ENCODE measurements at regions not wholly inside any gene's neighbourhood (a gene's known extent, or its start where the extent isn't known, plus 50 kb on each side); places are given as distances from the start of the nearest gene placed in this dataset.

- TF ChIP-seq CTCF (conservative IDR thresholded peaks at IDR 0.05; ENCODE audit: low read depth, low read length) (no peak), EZH2phosphoT487 (IDR thresholded peaks at IDR 0.05; ENCODE audit: borderline replicate concordance, low read length) (no peak), EZH2 (IDR thresholded peaks at IDR 0.05; ENCODE audit: low read length, unreplicated experiment) (no peak)
- Histone ChIP-seq H3K79me2 (ENCODE audit: low read length) (no peaks in the 10 kb centered on the region), H3K9me3 (ENCODE audit: low read length) (no peaks in the 10 kb centered on the region), H3F3A (ENCODE audit: low read length, unreplicated experiment) (no peaks in the 10 kb centered on the region), H3K27ac (ENCODE audit: low read length) (no peak overlapping the region), H3K36me3 (ENCODE audit: low read depth, low read length) (no peaks in the 10 kb centered on the region), H3K27me3 (ENCODE audit: low read length) (no peaks in the 10 kb centered on the region), H3K4me1 (ENCODE audit: insufficient read depth, low read length) (no peaks in the 10 kb centered on the region), H3K4me2 (ENCODE audit: low read length) (no peak overlapping the region), H4K20me1 (ENCODE audit: low read length) (no peaks in the 10 kb centered on the region), H3K9me2 (replicated peaks; ENCODE audit: low read length) (no peaks in the 10 kb centered on the region), H3K4me3 (ENCODE audit: low read length) (no peak overlapping the region), H3K9ac (ENCODE audit: low read length) (no peak overlapping the region), H2AFZ (ENCODE audit: low read length) (no peak overlapping the region)
- ATAC-seq = no peak
- POLR2A ChIA-PET (ENCODE audit: unreplicated experiment) = no interaction called here
- no peak for DNase-seq
- CTCF ChIA-PET = no interaction called here
- no TSS peak for BruUV-seq (replicated peaks)
- intact Hi-C loops (cut with micrococcal nuclease) = no loop called here
These were observed 199.3 kb downstream of the ALG10B start for GRCh38 chr12:38515912-38516311.

GRCh38 chr12:38516418-38516817 is 199.8 kb downstream of the ALG10B start:
- no peak overlapping the region for H3K4me2 ChIP-seq (ENCODE audit: low read length)
- H3F3A ChIP-seq (ENCODE audit: low read length, unreplicated experiment) = no peaks in the 10 kb centered on the region
- no peaks in the 10 kb centered on the region for H4K20me1 ChIP-seq (ENCODE audit: low read length)
- no peak overlapping the region for H3K4me3 ChIP-seq (ENCODE audit: low read length)
- POLR2A ChIA-PET (ENCODE audit: unreplicated experiment) = no interaction called here
- no peak overlapping the region for H2AFZ ChIP-seq (ENCODE audit: low read length)
- no peaks in the 10 kb centered on the region for H3K4me1 ChIP-seq (ENCODE audit: insufficient read depth, low read length)
- H3K79me2 ChIP-seq (ENCODE audit: low read length) = no peaks in the 10 kb centered on the region
- no peak for TF ChIP-seq EZH2phosphoT487 (IDR thresholded peaks at IDR 0.05; ENCODE audit: borderline replicate concordance, low read length)
- TF ChIP-seq CTCF (conservative IDR thresholded peaks at IDR 0.05; ENCODE audit: low read depth, low read length) = no peak
- no peak for TF ChIP-seq EZH2 (IDR thresholded peaks at IDR 0.05; ENCODE audit: low read length, unreplicated experiment)
- no peak overlapping the region for H3K9ac ChIP-seq (ENCODE audit: low read length)
- no peak for ATAC-seq
- no peaks in the 10 kb centered on the region for H3K9me3 ChIP-seq (ENCODE audit: low read length)
- intact Hi-C loops (cut with micrococcal nuclease) = no loop called here
- BruUV-seq (replicated peaks) = no TSS peak
- no peaks in the 10 kb centered on the region for H3K9me2 ChIP-seq (replicated peaks; ENCODE audit: low read length)
- no peak overlapping the region for H3K27ac ChIP-seq (ENCODE audit: low read length)
- CTCF ChIA-PET = no interaction called here
- DNase-seq = no peak
- no peaks in the 10 kb centered on the region for H3K36me3 ChIP-seq (ENCODE audit: low read depth, low read length)
- H3K27me3 ChIP-seq (ENCODE audit: low read length) = no peaks in the 10 kb centered on the region

- BruUV-seq (replicated peaks) = no TSS peak
- Histone ChIP-seq H3K79me2 (ENCODE audit: low read length) (no peaks in the 10 kb centered on the region), H3K27ac (ENCODE audit: low read length) (no peak overlapping the region), H3K4me3 (ENCODE audit: low read length) (no peak overlapping the region), H3K9me3 (ENCODE audit: low read length) (no peaks in the 10 kb centered on the region), H3K4me1 (ENCODE audit: insufficient read depth, low read length) (no peaks in the 10 kb centered on the region), H4K20me1 (ENCODE audit: low read length) (no peaks in the 10 kb centered on the region), H3F3A (ENCODE audit: low read length, unreplicated experiment) (no peaks in the 10 kb centered on the region), H3K9me2 (replicated peaks; ENCODE audit: low read length) (no peaks in the 10 kb centered on the region), H2AFZ (ENCODE audit: low read length) (no peak overlapping the region), H3K4me2 (ENCODE audit: low read length) (no peak overlapping the region), H3K27me3 (ENCODE audit: low read length) (no peaks in the 10 kb centered on the region), H3K36me3 (ENCODE audit: low read depth, low read length) (no peaks in the 10 kb centered on the region), H3K9ac (ENCODE audit: low read length) (no peak overlapping the region)
- intact Hi-C loops (cut with micrococcal nuclease) = no loop called here
- ATAC-seq (no peak), DNase-seq (no peak)
- no peak for TF ChIP-seq EZH2phosphoT487 (IDR thresholded peaks at IDR 0.05; ENCODE audit: borderline replicate concordance, low read length)
- no peak for TF ChIP-seq CTCF (conservative IDR thresholded peaks at IDR 0.05; ENCODE audit: low read depth, low read length)
- no peak for TF ChIP-seq EZH2 (IDR thresholded peaks at IDR 0.05; ENCODE audit: low read length, unreplicated experiment)
- ChIA-PET CTCF (no interaction called here), POLR2A (ENCODE audit: unreplicated experiment) (no interaction called here)
These were observed 207.3 kb downstream of the ALG10B start for GRCh38 chr12:38523920-38524319.
